SK-N-SH (cell line): ENCODE measurements at regions not wholly inside any gene's neighbourhood (a gene's known extent, or its start where the extent isn't known, plus 50 kb on each side); places are given as distances from the start of the nearest gene placed in this dataset.

ENCODE experiments used
- CTCF ChIA-PET: fragments of 300-600, 350-600 bp; formaldehyde crosslinking; extraction: SDS; loops from one replicate; lab custom pipeline; 2021; lab: Yijun Ruan, JAX
- POLR2A ChIA-PET: fragments of 350-600 bp; sonication (Branson Sonifier 250); formaldehyde crosslinking; extraction: SDS; loops from one replicate; lab custom pipeline; 2020; ENCODE audit warnings: antibody characterized with exemption, inconsistent platforms; lab: Yijun Ruan, JAX
- DNase-seq: peaks from one replicate; pipeline ENCODE4 v3.0.0; 2012
- H2AFZ ChIP-seq: fragments of 200-600 bp; sonication (generic); 2 replicates; pipeline ENCODE4 v1.8.1; 2016; ENCODE audit warnings: antibody characterized with exemption, mild to moderate bottlenecking, low read depth
- H3F3A ChIP-seq: fragments of 200-600 bp; sonication (generic); replicated peaks from 2 replicates; pipeline ENCODE3; 2016; ENCODE audit warnings: antibody characterized with exemption, mild to moderate bottlenecking; ENCODE audit not compliant: insufficient read depth
- H3K27ac ChIP-seq, 2 experiments: fragments of 200-500 bp in 1 of 2; fragments of 200-600 bp in 1 of 2; sonication (Bioruptor generic) in 1 of 2; sonication (generic), shearing (Covaris generic) in 1 of 2; 2 replicates each; pipeline versions ENCODE4 v1.5.1 to v1.6.1; 2014 to 2016; ENCODE audit warnings: low read depth in 2 of 2, inconsistent platforms in 1 of 2, low read length in 1 of 2, mild to moderate bottlenecking in 1 of 2, mixed read lengths in 1 of 2
- H3K27me3 ChIP-seq: fragments of 200-600 bp; sonication (generic), shearing (Covaris generic); 2 replicates; pipeline ENCODE4 v1.6.1; 2016; ENCODE audit warnings: mixed run types; ENCODE audit not compliant: insufficient read depth
- H3K36me3 ChIP-seq, 2 experiments: fragments of 200-500 bp in 1 of 2; fragments of 200-600 bp in 1 of 2; sonication (Bioruptor generic) in 1 of 2; sonication (generic) in 1 of 2; replicated peaks in 1 of 2; 2 replicates each; pipeline versions ENCODE3 to v1.5.1; 2014 to 2016; ENCODE audit warnings: low read length in 1 of 2, mild to moderate bottlenecking in 1 of 2; ENCODE audit not compliant: insufficient read depth in 2 of 2, control insufficient read depth in 1 of 2
- H3K4me1 ChIP-seq, 2 experiments: fragments of 200-500 bp in 1 of 2; fragments of 200-600 bp in 1 of 2; sonication (Bioruptor generic) in 1 of 2; sonication (generic), shearing (Covaris generic) in 1 of 2; 2 replicates each; pipeline versions ENCODE4 v1.5.1 to v1.6.1; 2014 to 2016; ENCODE audit warnings: low read depth in 1 of 2, low read length in 1 of 2, mixed run types in 1 of 2; ENCODE audit not compliant: insufficient read depth in 2 of 2, control insufficient read depth in 1 of 2
- H3K4me2 ChIP-seq: fragments of 200-600 bp; sonication (generic), shearing (Covaris generic); 2 replicates; pipeline ENCODE4 v1.6.1; 2017; ENCODE audit warnings: mixed run types
- H3K4me3 ChIP-seq, 2 experiments: fragments of 200-500 bp in 1 of 2; fragments of 200-600 bp in 1 of 2; sonication (Bioruptor generic) in 1 of 2; sonication (generic), shearing (Covaris generic) in 1 of 2; 2 replicates each; pipeline versions ENCODE4 v1.5.1 to v1.8.1; 2014 to 2016; ENCODE audit warnings: low read depth in 2 of 2, inconsistent platforms in 1 of 2, low read length in 1 of 2, mild to moderate bottlenecking in 1 of 2, mixed read lengths in 1 of 2, moderate library complexity in 1 of 2
- H3K79me2 ChIP-seq: fragments of 200-600 bp; sonication (generic); 2 replicates; pipeline ENCODE4 v1.8.1; 2017; ENCODE audit warnings: mild to moderate bottlenecking; ENCODE audit not compliant: insufficient read depth
- H3K9ac ChIP-seq: fragments of 200-600 bp; sonication (generic); 2 replicates; pipeline ENCODE4 v1.6.1; 2017; ENCODE audit warnings: mixed run types
- H3K9me2 ChIP-seq: fragments of 200-600 bp; sonication (generic); 2 replicates; pipeline ENCODE4 v1.6.1; 2017; ENCODE audit warnings: mixed run types
- H3K9me3 ChIP-seq: fragments of 200-600 bp; sonication (generic); 2 replicates; pipeline ENCODE4 v1.6.1; 2017; ENCODE audit warnings: mixed run types, mild to moderate bottlenecking, moderate library complexity
- H4K20me1 ChIP-seq: fragments of 200-600 bp; sonication (generic); 2 replicates; pipeline ENCODE4 v1.6.1; 2017; ENCODE audit warnings: mild to moderate bottlenecking, mixed run types; ENCODE audit not compliant: insufficient read depth
- CHD2 ChIP-seq: fragments of 150-350 bp; IDR thresholded peaks from 2 replicates; pipeline ENCODE4 v1.6.1; 2018; ENCODE audit warnings: low read length; ENCODE audit not compliant: partially characterized antibody
- ELF1 ChIP-seq: IDR thresholded peaks from 2 replicates; pipeline ENCODE4 v1.4.0; 2012
- EP300 ChIP-seq, 2 experiments: IDR thresholded peaks; 2 replicates each; pipeline versions ENCODE4 v1.4.0 to v1.6.1; 2012; ENCODE audit warnings: borderline replicate concordance in 1 of 2, low read depth in 1 of 2, low read length in 1 of 2
- EZH2phosphoT487 ChIP-seq: fragments of 200-600 bp; sonication (generic); IDR thresholded peaks from 2 replicates; pipeline ENCODE4 v1.6.1; 2017; ENCODE audit warnings: low read depth, mixed run types, mild to moderate bottlenecking, antibody characterized with exemption, moderate library complexity, borderline replicate concordance
- FOXJ3 ChIP-seq: sonication (generic); formaldehyde crosslinking; IDR thresholded peaks from 2 replicates; pipeline ENCODE4 v1.5.1; 2020; ENCODE audit warnings: mild to moderate bottlenecking, missing genetic modification reagents
- JUND ChIP-seq: IDR thresholded peaks from 2 replicates; pipeline ENCODE4 v1.4.0; 2012
- PBX3 ChIP-seq: IDR thresholded peaks from 2 replicates; pipeline ENCODE4; 2012
- POLR2AphosphoS5 ChIP-seq: IDR thresholded peaks from 2 replicates; pipeline ENCODE4 v1.6.1; 2012; ENCODE audit warnings: low read depth, low read length
- RFX5 ChIP-seq: IDR thresholded peaks from 2 replicates; pipeline ENCODE4 v1.6.1; 2012; ENCODE audit warnings: mild to moderate bottlenecking, improper control_type of control experiment, low read length
- RXRA ChIP-seq: IDR thresholded peaks from 2 replicates; pipeline ENCODE4 v1.4.0; 2012; ENCODE audit warnings: low read depth, mild to moderate bottlenecking, borderline replicate concordance
- SIN3A ChIP-seq: IDR thresholded peaks from 2 replicates; pipeline ENCODE4 v1.6.1; 2012; ENCODE audit warnings: low read depth, mild to moderate bottlenecking, low read length, moderate library complexity, borderline replicate concordance
- SMC3 ChIP-seq: IDR thresholded peaks from 2 replicates; pipeline ENCODE4 v1.6.1; 2012; ENCODE audit warnings: low read depth, low read length, improper control_type of control experiment
- TCF12 ChIP-seq: IDR thresholded peaks from 2 replicates; pipeline ENCODE4 v1.4.0; 2012
- TEAD4 ChIP-seq: IDR thresholded peaks from 2 replicates; pipeline ENCODE4 v1.4.0; 2012; ENCODE audit warnings: mild to moderate bottlenecking, borderline replicate concordance; ENCODE audit not compliant: insufficient read depth
- USF1 ChIP-seq: IDR thresholded peaks from 2 replicates; pipeline ENCODE4 v1.4.0; 2012; ENCODE audit warnings: low read depth, borderline replicate concordance
- USF2 ChIP-seq: fragments of 150-350 bp; IDR thresholded peaks from 2 replicates; pipeline ENCODE4 v1.6.1; 2017; ENCODE audit warnings: antibody characterized with exemption, low read length, low read depth, borderline replicate concordance
- YY1 ChIP-seq: IDR thresholded peaks from 2 replicates; pipeline ENCODE4 v1.4.0; 2012; ENCODE audit warnings: low read depth, mild to moderate bottlenecking
- WGBS: methylation state at CpG from one replicate; pipeline ENCODE4 v1.1.6; 2017; ENCODE audit warnings: low lambda C conversion rate; 5-methylcytosine and 5-hydroxymethylcytosine counted together
- TF ChIP-seq, protein P1 (sequence below): IDR thresholded peaks from 2 replicates; pipeline ENCODE4 v1.4.0; 2012; ENCODE audit warnings: low read depth, borderline replicate concordance
- TF ChIP-seq, protein P2 (sequence below): IDR thresholded peaks from 2 replicates; pipeline ENCODE4 v1.6.1; 2012; ENCODE audit warnings: mild to moderate bottlenecking, low read depth, low read length, moderate library complexity
- TF ChIP-seq, protein P3 (sequence below): fragments of 200-600 bp; sonication (generic); IDR thresholded peaks from 2 replicates; pipeline ENCODE4 v1.6.1; 2017; ENCODE audit warnings: antibody characterized with exemption, mild to moderate bottlenecking, moderate library complexity

- 52% methylated on average over 3 of the region's 3 CpGs for WGBS
- CTCF ChIA-PET = no interaction called here
- POLR2A ChIA-PET = no interaction called here
Measured at GRCh38 chr11:79702303-79702702, 261.5 kb upstream of the TENM4 start.

More at GRCh38 chr11:79702303-79702702, 261.5 kb upstream of the TENM4 start:
- no peaks in the 10 kb centered on the region for H3F3A ChIP-seq
- no peak for DNase-seq
- H3K79me2 ChIP-seq = no peaks in the 10 kb centered on the region
- H3K4me3 ChIP-seq = no peak overlapping the region
- H4K20me1 ChIP-seq = no peaks in the 10 kb centered on the region
- no peak overlapping the region for H3K9ac ChIP-seq
- TF ChIP-seq SIN3A = no peak
- TF ChIP-seq ELF1 = no peak
- TF ChIP-seq CHD2 = no peak
- no peak for TF ChIP-seq EZH2phosphoT487
- TF ChIP-seq EP300 (IDR thresholded peaks at IDR 0.05; ENCODE audit: borderline replicate concordance in 1 of 2, low read depth in 1 of 2, low read length in 1 of 2) = no peak
- no peak for TF ChIP-seq RFX5
- no peak for TF ChIP-seq FOXJ3 (CRISPR knock-in tag)
- TF ChIP-seq PBX3 = no peak
- TF ChIP-seq JUND = no peak
- no peak for TF ChIP-seq USF2
- TF ChIP-seq TCF12 = no peak
- no peak for TF ChIP-seq SMC3
- no peak for TF ChIP-seq TEAD4
- TF ChIP-seq POLR2AphosphoS5 = no peak
- TF ChIP-seq YY1 = no peak
- TF ChIP-seq, protein P1, sequence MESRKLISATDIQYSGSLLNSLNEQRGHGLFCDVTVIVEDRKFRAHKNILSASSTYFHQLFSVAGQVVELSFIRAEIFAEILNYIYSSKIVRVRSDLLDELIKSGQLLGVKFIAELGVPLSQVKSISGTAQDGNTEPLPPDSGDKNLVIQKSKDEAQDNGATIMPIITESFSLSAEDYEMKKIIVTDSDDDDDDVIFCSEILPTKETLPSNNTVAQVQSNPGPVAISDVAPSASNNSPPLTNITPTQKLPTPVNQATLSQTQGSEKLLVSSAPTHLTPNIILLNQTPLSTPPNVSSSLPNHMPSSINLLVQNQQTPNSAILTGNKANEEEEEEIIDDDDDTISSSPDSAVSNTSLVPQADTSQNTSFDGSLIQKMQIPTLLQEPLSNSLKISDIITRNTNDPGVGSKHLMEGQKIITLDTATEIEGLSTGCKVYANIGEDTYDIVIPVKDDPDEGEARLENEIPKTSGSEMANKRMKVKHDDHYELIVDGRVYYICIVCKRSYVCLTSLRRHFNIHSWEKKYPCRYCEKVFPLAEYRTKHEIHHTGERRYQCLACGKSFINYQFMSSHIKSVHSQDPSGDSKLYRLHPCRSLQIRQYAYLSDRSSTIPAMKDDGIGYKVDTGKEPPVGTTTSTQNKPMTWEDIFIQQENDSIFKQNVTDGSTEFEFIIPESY = no peak
- TF ChIP-seq, protein P2, sequence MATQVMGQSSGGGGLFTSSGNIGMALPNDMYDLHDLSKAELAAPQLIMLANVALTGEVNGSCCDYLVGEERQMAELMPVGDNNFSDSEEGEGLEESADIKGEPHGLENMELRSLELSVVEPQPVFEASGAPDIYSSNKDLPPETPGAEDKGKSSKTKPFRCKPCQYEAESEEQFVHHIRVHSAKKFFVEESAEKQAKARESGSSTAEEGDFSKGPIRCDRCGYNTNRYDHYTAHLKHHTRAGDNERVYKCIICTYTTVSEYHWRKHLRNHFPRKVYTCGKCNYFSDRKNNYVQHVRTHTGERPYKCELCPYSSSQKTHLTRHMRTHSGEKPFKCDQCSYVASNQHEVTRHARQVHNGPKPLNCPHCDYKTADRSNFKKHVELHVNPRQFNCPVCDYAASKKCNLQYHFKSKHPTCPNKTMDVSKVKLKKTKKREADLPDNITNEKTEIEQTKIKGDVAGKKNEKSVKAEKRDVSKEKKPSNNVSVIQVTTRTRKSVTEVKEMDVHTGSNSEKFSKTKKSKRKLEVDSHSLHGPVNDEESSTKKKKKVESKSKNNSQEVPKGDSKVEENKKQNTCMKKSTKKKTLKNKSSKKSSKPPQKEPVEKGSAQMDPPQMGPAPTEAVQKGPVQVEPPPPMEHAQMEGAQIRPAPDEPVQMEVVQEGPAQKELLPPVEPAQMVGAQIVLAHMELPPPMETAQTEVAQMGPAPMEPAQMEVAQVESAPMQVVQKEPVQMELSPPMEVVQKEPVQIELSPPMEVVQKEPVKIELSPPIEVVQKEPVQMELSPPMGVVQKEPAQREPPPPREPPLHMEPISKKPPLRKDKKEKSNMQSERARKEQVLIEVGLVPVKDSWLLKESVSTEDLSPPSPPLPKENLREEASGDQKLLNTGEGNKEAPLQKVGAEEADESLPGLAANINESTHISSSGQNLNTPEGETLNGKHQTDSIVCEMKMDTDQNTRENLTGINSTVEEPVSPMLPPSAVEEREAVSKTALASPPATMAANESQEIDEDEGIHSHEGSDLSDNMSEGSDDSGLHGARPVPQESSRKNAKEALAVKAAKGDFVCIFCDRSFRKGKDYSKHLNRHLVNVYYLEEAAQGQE = no peak
- TF ChIP-seq, protein P3, sequence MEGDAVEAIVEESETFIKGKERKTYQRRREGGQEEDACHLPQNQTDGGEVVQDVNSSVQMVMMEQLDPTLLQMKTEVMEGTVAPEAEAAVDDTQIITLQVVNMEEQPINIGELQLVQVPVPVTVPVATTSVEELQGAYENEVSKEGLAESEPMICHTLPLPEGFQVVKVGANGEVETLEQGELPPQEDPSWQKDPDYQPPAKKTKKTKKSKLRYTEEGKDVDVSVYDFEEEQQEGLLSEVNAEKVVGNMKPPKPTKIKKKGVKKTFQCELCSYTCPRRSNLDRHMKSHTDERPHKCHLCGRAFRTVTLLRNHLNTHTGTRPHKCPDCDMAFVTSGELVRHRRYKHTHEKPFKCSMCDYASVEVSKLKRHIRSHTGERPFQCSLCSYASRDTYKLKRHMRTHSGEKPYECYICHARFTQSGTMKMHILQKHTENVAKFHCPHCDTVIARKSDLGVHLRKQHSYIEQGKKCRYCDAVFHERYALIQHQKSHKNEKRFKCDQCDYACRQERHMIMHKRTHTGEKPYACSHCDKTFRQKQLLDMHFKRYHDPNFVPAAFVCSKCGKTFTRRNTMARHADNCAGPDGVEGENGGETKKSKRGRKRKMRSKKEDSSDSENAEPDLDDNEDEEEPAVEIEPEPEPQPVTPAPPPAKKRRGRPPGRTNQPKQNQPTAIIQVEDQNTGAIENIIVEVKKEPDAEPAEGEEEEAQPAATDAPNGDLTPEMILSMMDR = no peak
- TF ChIP-seq RXRA = no peak
- TF ChIP-seq USF1 = no peak
- no peak overlapping the region for H3K27ac ChIP-seq
- H3K27me3 ChIP-seq = no peaks in the 10 kb centered on the region
- H2AFZ ChIP-seq = no peak overlapping the region
- H3K9me3 ChIP-seq = no peaks in the 10 kb centered on the region
- no peaks in the 10 kb centered on the region for H3K4me1 ChIP-seq
- H3K4me2 ChIP-seq = no peak overlapping the region
- no peaks in the 10 kb centered on the region for H3K36me3 ChIP-seq
- H3K9me2 ChIP-seq = no peaks in the 10 kb centered on the region
